ENCODE measurements at regions not wholly inside any gene's neighbourhood (a gene's known extent, or its start where the extent isn't known, plus 50 kb on each side); places are given as distances from the start of the nearest gene placed in this dataset.

DNA sequence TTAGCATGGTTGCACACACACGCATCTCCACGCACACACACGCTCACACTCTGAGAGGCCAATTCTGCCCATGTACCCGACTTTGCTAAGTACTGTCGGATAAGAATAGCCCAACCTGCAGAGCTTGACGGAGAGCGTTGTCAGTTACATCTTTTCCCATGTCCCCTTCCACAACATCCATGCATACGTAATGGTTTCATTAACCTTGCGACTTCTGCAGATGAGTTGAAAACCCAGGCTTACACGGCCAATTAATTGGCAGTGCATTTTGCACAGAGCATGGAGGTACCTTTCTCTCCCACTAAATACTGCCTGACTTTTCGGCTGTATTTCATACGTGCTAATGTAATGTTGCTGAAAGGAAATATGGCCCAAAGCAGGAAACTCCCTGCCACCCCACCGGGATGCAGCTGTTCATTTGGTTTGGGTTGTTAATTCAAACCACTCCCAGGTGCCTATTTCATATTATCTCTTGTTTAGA, 291.2 kb upstream of the HABP2 start:
- Histone ChIP-seq H3K4me1 (ENCODE audit: insufficient read depth, low read length, poor library complexity, severe bottlenecking) (no peaks in the 10 kb centered on the region), H3K36me3 (ENCODE audit: insufficient read depth, low read length) (no peaks in the 10 kb centered on the region), H3K9me2 (ENCODE audit: insufficient read depth, low read length) (no peaks in the 10 kb centered on the region), H3K4me2 (ENCODE audit: low read length) (no peak overlapping the region), H3K79me2 (ENCODE audit: insufficient read depth, low read depth, low read length) (no peaks in the 10 kb centered on the region), H3K9me3 (ENCODE audit: low read length) (no peaks in the 10 kb centered on the region), H3K4me3 (ENCODE audit: low read depth, low read length, poor library complexity, severe bottlenecking) (no peak overlapping the region), H2AFZ (ENCODE audit: low read length) (no peak overlapping the region), H3K27ac (ENCODE audit: low read depth, low read length, poor library complexity, severe bottlenecking) (no peak overlapping the region), H4K20me1 (ENCODE audit: insufficient read depth, low read length) (no peaks in the 10 kb centered on the region)
- BruUV-seq (replicated peaks), result no TSS peak
- DNase-seq (ENCODE audit: low spot score), result no peak
- intact Hi-C loops (cut with micrococcal nuclease; ENCODE audit: unreplicated experiment), result no loop called here
- TF ChIP-seq EZH2phosphoT487 (IDR thresholded peaks at IDR 0.05; ENCODE audit: borderline replicate concordance, low read depth, low read length) (no peak), CTCF (conservative IDR thresholded peaks at IDR 0.05; ENCODE audit: low read length) (no peak)
- POLR2A ChIA-PET, result no interaction called here
- CTCF ChIA-PET (ENCODE audit: unreplicated experiment), result no interaction called here

DNA sequence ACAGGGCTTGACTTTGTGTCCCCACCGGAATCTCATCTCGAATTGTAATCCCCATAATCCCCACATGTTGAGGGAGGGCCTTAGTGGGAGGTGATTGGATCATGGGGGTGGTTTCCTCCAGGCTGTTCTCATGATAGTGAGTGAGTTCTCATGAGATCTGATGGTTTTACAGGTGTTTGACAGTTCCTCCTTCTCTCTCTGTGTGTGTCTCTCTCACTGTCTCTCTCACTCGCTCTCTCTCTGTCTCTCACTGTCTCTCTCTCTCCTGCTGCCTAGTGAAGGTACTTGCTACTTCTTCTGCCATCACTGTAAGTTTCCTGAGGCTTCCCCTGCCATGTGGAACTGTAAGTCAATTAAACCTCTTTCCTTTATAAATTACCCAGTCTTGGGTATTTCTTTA, 289.8 kb upstream of the HABP2 start:
- H3K36me3 ChIP-seq (ENCODE audit: insufficient read depth, low read length), result no peaks in the 10 kb centered on the region
- intact Hi-C loops (cut with micrococcal nuclease; ENCODE audit: unreplicated experiment), result no loop called here
- no peaks in the 10 kb centered on the region for H3K4me1 ChIP-seq (ENCODE audit: insufficient read depth, low read length, poor library complexity, severe bottlenecking)
- ChIA-PET POLR2A (no interaction called here), CTCF (ENCODE audit: unreplicated experiment) (no interaction called here)
- no peak overlapping the region for H2AFZ ChIP-seq (ENCODE audit: low read length)
- TF ChIP-seq CTCF (conservative IDR thresholded peaks at IDR 0.05; ENCODE audit: low read length), result no peak
- no peak for TF ChIP-seq EZH2phosphoT487 (IDR thresholded peaks at IDR 0.05; ENCODE audit: borderline replicate concordance, low read depth, low read length)
- H3K79me2 ChIP-seq (ENCODE audit: insufficient read depth, low read depth, low read length), result no peaks in the 10 kb centered on the region
- no peaks in the 10 kb centered on the region for H4K20me1 ChIP-seq (ENCODE audit: insufficient read depth, low read length)
- no peaks in the 10 kb centered on the region for H3K9me3 ChIP-seq (ENCODE audit: low read length)
- no peaks in the 10 kb centered on the region for H3K9me2 ChIP-seq (ENCODE audit: insufficient read depth, low read length)
- BruUV-seq (replicated peaks), result no TSS peak
- H3K4me2 ChIP-seq (ENCODE audit: low read length), result no peak overlapping the region
- DNase-seq (ENCODE audit: low spot score), result no peak
- H3K4me3 ChIP-seq (ENCODE audit: low read depth, low read length, poor library complexity, severe bottlenecking), result no peak overlapping the region
- H3K27ac ChIP-seq (ENCODE audit: low read depth, low read length, poor library complexity, severe bottlenecking), result no peak overlapping the region

GRCh38 chr10:113264333-113265131, 288.3 kb upstream of the HABP2 start:
- no peak overlapping the region for H3K27ac ChIP-seq (ENCODE audit: low read depth, low read length, poor library complexity, severe bottlenecking)
- no peak overlapping the region for H3K4me2 ChIP-seq (ENCODE audit: low read length)
- H3K9me3 ChIP-seq (ENCODE audit: low read length), result no peaks in the 10 kb centered on the region
- no peaks in the 10 kb centered on the region for H3K36me3 ChIP-seq (ENCODE audit: insufficient read depth, low read length)
- no peak overlapping the region for H3K4me3 ChIP-seq (ENCODE audit: low read depth, low read length, poor library complexity, severe bottlenecking)
- DNase-seq (ENCODE audit: low spot score), result no peak
- no peak overlapping the region for H2AFZ ChIP-seq (ENCODE audit: low read length)
- H3K4me1 ChIP-seq (ENCODE audit: insufficient read depth, low read length, poor library complexity, severe bottlenecking), result no peaks in the 10 kb centered on the region
- H3K79me2 ChIP-seq (ENCODE audit: insufficient read depth, low read depth, low read length), result no peaks in the 10 kb centered on the region
- CTCF ChIA-PET (ENCODE audit: unreplicated experiment), result no interaction called here
- intact Hi-C loops (cut with micrococcal nuclease; ENCODE audit: unreplicated experiment), result no loop called here
- no TSS peak for BruUV-seq (replicated peaks)
- POLR2A ChIA-PET, result no interaction called here
- TF ChIP-seq EZH2phosphoT487 (IDR thresholded peaks at IDR 0.05; ENCODE audit: borderline replicate concordance, low read depth, low read length) (no peak), CTCF (conservative IDR thresholded peaks at IDR 0.05; ENCODE audit: low read length) (no peak)
- no peaks in the 10 kb centered on the region for H3K9me2 ChIP-seq (ENCODE audit: insufficient read depth, low read length)
- no peaks in the 10 kb centered on the region for H4K20me1 ChIP-seq (ENCODE audit: insufficient read depth, low read length)
